GM23338 (cell line): ENCODE measurements at regions not wholly inside any gene's neighbourhood (a gene's known extent, or its start where the extent isn't known, plus 50 kb on each side); places are given as distances from the start of the nearest gene placed in this dataset.

Experiments used
- ATAC-seq: fragments of 200-7000 bp; cut with Tn5 transposase; 3 replicates; pipeline ENCODE4 v1.9.1; 2020
- DNase-seq: peaks from one replicate; pipeline ENCODE4 v3.0.0-alpha.2; 2015; ENCODE audit warnings: low spot score
- H2AFZ ChIP-seq: fragments of 200-600 bp; sonication (generic); 2 replicates; pipeline ENCODE4 v1.8.0; 2016; ENCODE audit warnings: antibody characterized with exemption, mild to moderate bottlenecking, moderate library complexity
- H3F3A ChIP-seq: fragments of 200-600 bp; sonication (generic); replicated peaks from 2 replicates; pipeline ENCODE4 v1.8.0; 2017; ENCODE audit warnings: antibody characterized with exemption, mixed run types, low read depth
- H3K27ac ChIP-seq: fragments of 200-600 bp; sonication (generic); 2 replicates; pipeline ENCODE4 v1.6.1; 2016; ENCODE audit warnings: low read depth
- H3K27me3 ChIP-seq: fragments of 200-600 bp; sonication (generic); 2 replicates; pipeline ENCODE4 v1.8.0; 2016; ENCODE audit warnings: mild to moderate bottlenecking, mixed run types, moderate library complexity; ENCODE audit not compliant: insufficient read depth
- H3K36me3 ChIP-seq: fragments of 200-600 bp; sonication (generic); 2 replicates; pipeline ENCODE4 v1.8.0; 2016; ENCODE audit warnings: mild to moderate bottlenecking; ENCODE audit not compliant: insufficient read depth
- H3K4me1 ChIP-seq: fragments of 200-600 bp; sonication (generic); 2 replicates; pipeline ENCODE4 v1.8.0; 2016; ENCODE audit warnings: mild to moderate bottlenecking, moderate library complexity; ENCODE audit not compliant: insufficient read depth
- H3K4me2 ChIP-seq: fragments of 200-600 bp; sonication (generic); 2 replicates; pipeline ENCODE4 v1.7.1; 2017; ENCODE audit warnings: mixed run types
- H3K4me3 ChIP-seq: fragments of 200-600 bp; sonication (generic); 2 replicates; pipeline ENCODE4 v1.6.1; 2016; ENCODE audit warnings: mixed run types
- H3K79me2 ChIP-seq: fragments of 200-600 bp; sonication (generic); replicated peaks from 2 replicates; pipeline ENCODE4 v1.8.0; 2017; ENCODE audit warnings: mild to moderate bottlenecking; ENCODE audit not compliant: insufficient read depth
- H3K9me2 ChIP-seq: fragments of 200-600 bp; sonication (generic); 2 replicates; pipeline ENCODE4 v1.8.0; 2017; ENCODE audit not compliant: insufficient read depth
- H4K20me1 ChIP-seq: fragments of 200-600 bp; sonication (generic); replicated peaks from 2 replicates; pipeline ENCODE4 v1.8.0; 2017; ENCODE audit warnings: mild to moderate bottlenecking; ENCODE audit not compliant: insufficient read depth
- H3K27ac Mint-ChIP-seq: 2 replicates; pipeline ENCODE4 v1.8.0; 2020; ENCODE audit warnings: inconsistent platforms, mild to moderate bottlenecking, moderate library complexity, mixed read lengths
- H3K27me3 Mint-ChIP-seq: 3 replicates; pipeline ENCODE4 v1.8.0; 2022; ENCODE audit warnings: low read depth, mild to moderate bottlenecking, moderate library complexity, mixed read lengths, inconsistent platforms; ENCODE audit not compliant: insufficient read depth, poor library complexity
- H3K36me3 Mint-ChIP-seq: 3 replicates; pipeline ENCODE4 v1.8.0; 2021; ENCODE audit warnings: low read depth, mild to moderate bottlenecking, inconsistent platforms, moderate library complexity, mixed read lengths
- H3K4me1 Mint-ChIP-seq: 3 replicates; pipeline ENCODE4 v1.8.0; 2020; ENCODE audit warnings: mild to moderate bottlenecking, inconsistent platforms, mixed read lengths
- H3K4me3 Mint-ChIP-seq: 3 replicates; pipeline ENCODE4 v1.8.0; 2021; ENCODE audit warnings: moderate library complexity, mild to moderate bottlenecking, inconsistent platforms, mixed read lengths
- H3K9me3 Mint-ChIP-seq: 3 replicates; pipeline ENCODE4 v1.8.0; 2020; ENCODE audit warnings: moderate library complexity, mild to moderate bottlenecking, inconsistent platforms, mixed read lengths
- CREB1 ChIP-seq: fragments of 250-450 bp; sonication (Bioruptor Pico); IDR thresholded peaks from 2 replicates; pipeline ENCODE4 v1.5.0; 2020; ENCODE audit warnings: low read depth, mild to moderate bottlenecking, moderate library complexity
- CTCF ChIP-seq, 2 experiments: fragments of 200-600 bp in 1 of 2; sonication (generic) in 1 of 2; conservative IDR thresholded peaks; 2 replicates each; pipeline versions ENCODE4 v1.5.1 to v1.6.1; 2016 to 2017; ENCODE audit warnings: antibody characterized with exemption in 2 of 2, low read depth in 2 of 2, mild to moderate bottlenecking in 2 of 2, moderate library complexity in 1 of 2
- ETS1 ChIP-seq: IDR thresholded peaks from 2 replicates; pipeline ENCODE4 v1.6.1; 2016; ENCODE audit warnings: antibody characterized with exemption
- EZH2 ChIP-seq: fragments of 200-600 bp; sonication (generic); IDR thresholded peaks from one replicate; pipeline ENCODE4 v1.8.0; 2017; ENCODE audit warnings: antibody characterized with exemption, mild to moderate bottlenecking, low read depth; ENCODE audit not compliant: unreplicated experiment
- EZH2phosphoT487 ChIP-seq: fragments of 200-600 bp; sonication (generic); IDR thresholded peaks from one replicate; pipeline ENCODE4 v1.8.1; 2018; ENCODE audit warnings: antibody characterized with exemption; ENCODE audit not compliant: unreplicated experiment
- JUNB ChIP-seq: IDR thresholded peaks from one replicate; pipeline ENCODE4 v1.6.1; 2016; ENCODE audit warnings: antibody characterized with exemption; ENCODE audit not compliant: unreplicated experiment
- NANOG ChIP-seq: IDR thresholded peaks from 2 replicates; pipeline ENCODE4 v1.6.1; 2016; ENCODE audit warnings: antibody characterized with exemption, borderline replicate concordance
- POLR2AphosphoS5 ChIP-seq: IDR thresholded peaks from 2 replicates; pipeline ENCODE4 v1.6.1; 2016; ENCODE audit warnings: antibody characterized with exemption, low read depth
- REST ChIP-seq: IDR thresholded peaks from one replicate; pipeline ENCODE4 v1.6.1; 2018; ENCODE audit warnings: antibody characterized with exemption; ENCODE audit not compliant: unreplicated experiment
- STAT1 ChIP-seq: IDR thresholded peaks from one replicate; pipeline ENCODE4 v1.6.1; 2016; ENCODE audit warnings: antibody characterized with exemption; ENCODE audit not compliant: unreplicated experiment
- ZNF114 ChIP-seq: fragments of 250-450 bp; sonication (Bioruptor Pico); IDR thresholded peaks from 2 replicates; pipeline ENCODE4 v1.5.0; 2020; ENCODE audit warnings: mild to moderate bottlenecking, moderate library complexity
- ZNF331 ChIP-seq: fragments of 250-450 bp; sonication (Bioruptor Pico); IDR thresholded peaks from 2 replicates; pipeline ENCODE4 v1.5.0; 2020; ENCODE audit warnings: low read depth, mild to moderate bottlenecking, moderate library complexity

GRCh38 chr6:53983301-53983700 lies 127.9 kb upstream of the MLIP start:
- Mint-ChIP-seq H3K27ac (no peak overlapping the region), H3K4me3 (no peak overlapping the region), H3K36me3 (no peaks in the 10 kb centered on the region), H3K27me3 (peaks cover 3% of the 10 kb centered on the region), H3K9me3 (no peaks in the 10 kb centered on the region), H3K4me1 (peaks cover 7% of the 10 kb centered on the region)
- H3K4me2 ChIP-seq, result no peak overlapping the region
- H3F3A ChIP-seq, result no peaks in the 10 kb centered on the region
- ATAC-seq (no peak), DNase-seq (no peak)
- H3K4me3 ChIP-seq, result no peak overlapping the region
- H3K27me3 ChIP-seq, result no peaks in the 10 kb centered on the region
- H3K27ac ChIP-seq, result no peak overlapping the region
- H4K20me1 ChIP-seq, result no peaks in the 10 kb centered on the region; the same call in 1 of the 2 replicates
- no peaks in the 10 kb centered on the region for H3K36me3 ChIP-seq
- peaks cover 3% of the 10 kb centered on the region; the same call in 1 of the 2 replicates for H3K9me2 ChIP-seq
- no peak overlapping the region for H2AFZ ChIP-seq
- TF ChIP-seq EZH2phosphoT487 (no peak), ZNF114 (CRISPR knock-in tag) (no peak), JUNB (no peak), STAT1 (no peak), CREB1 (CRISPR knock-in tag) (no peak)
- no peaks in the 10 kb centered on the region for H3K79me2 ChIP-seq
- peaks cover 3% of the 10 kb centered on the region; the same call in 1 of the 2 replicates for H3K4me1 ChIP-seq

GRCh38 chr6:53984163-53984562 lies 127.1 kb upstream of the MLIP start:
- Histone ChIP-seq H3K9me2 (peaks cover 3% of the 10 kb centered on the region; the same call in 1 of the 2 replicates), H3K27me3 (no peaks in the 10 kb centered on the region), H3K79me2 (no peaks in the 10 kb centered on the region), H2AFZ (no peak overlapping the region), H3K27ac (no peak overlapping the region), H3F3A (no peaks in the 10 kb centered on the region), H4K20me1 (no peaks in the 10 kb centered on the region; the same call in 1 of the 2 replicates), H3K4me1 (peaks cover 3% of the 10 kb centered on the region; the same call in 1 of the 2 replicates), H3K4me3 (no peak overlapping the region), H3K4me2 (no peak overlapping the region), H3K36me3 (no peaks in the 10 kb centered on the region)
- H3K4me3 Mint-ChIP-seq, result no peak overlapping the region
- peaks cover 4% of the 10 kb centered on the region for H3K27me3 Mint-ChIP-seq
- H3K4me1 Mint-ChIP-seq, result peaks cover 7% of the 10 kb centered on the region
- no peaks in the 10 kb centered on the region for H3K36me3 Mint-ChIP-seq
- DNase-seq, result no peak
- no peak for ATAC-seq
- H3K27ac Mint-ChIP-seq, result no peak overlapping the region
- no peaks in the 10 kb centered on the region for H3K9me3 Mint-ChIP-seq
- TF ChIP-seq EZH2phosphoT487 (no peak), ZNF114 (CRISPR knock-in tag) (no peak), ZNF331 (CRISPR knock-in tag) (no peak), REST (no peak), EZH2 (no peak), POLR2AphosphoS5 (no peak), ETS1 (no peak), CREB1 (CRISPR knock-in tag) (no peak), NANOG (no peak), CTCF (conservative IDR thresholded peaks at IDR 0.05; ENCODE audit: low read depth in 2 of 2) (no peak)
